HepG2 (cell line): ENCODE measurements at regions not wholly inside any gene's neighbourhood (a gene's known extent, or its start where the extent isn't known, plus 50 kb on each side); places are given as distances from the start of the nearest gene placed in this dataset.

Experiments used
- ATAC-seq: fragments of 200-7000 bp; cut with Tn5 transposase; 3 replicates; pipeline ENCODE4 v1.9.1; 2020; ENCODE audit warnings: mild to moderate bottlenecking, moderate library complexity
- BruUV-seq: library from RNA; stranded (reverse); fragments of 400-500 nt; replicated peaks from 2 replicates; lab custom pipeline; 2021; lab: Mats Ljungman, UMichigan
- CTCF ChIA-PET: fragments of 300-600 bp; formaldehyde crosslinking; extraction: SDS; loops from one replicate; lab custom pipeline; 2021; ENCODE audit warnings: low total read pairs, inconsistent platforms, low intra/inter-chr PET ratio; lab: Yijun Ruan, JAX
- POLR2A ChIA-PET: fragments of 350-600 bp; sonication (Branson Sonifier 250); formaldehyde crosslinking; loops from one replicate; lab custom pipeline; 2020; ENCODE audit warnings: antibody characterized with exemption, inconsistent platforms; lab: Yijun Ruan, JAX
- DNase-seq: peaks from one replicate; pipeline ENCODE4 v3.0.0-alpha.2; 2015; ENCODE audit warnings: low spot score
- FAIRE-seq: peaks from 3 replicates; lab custom pipeline; 2011; peaks lifted over from hg19 to GRCh38; lab: Jason Lieb, UNC
- H2AFZ ChIP-seq: one replicate; pipeline ENCODE4 v1.6.1; 2011; ENCODE audit warnings: low read length, inconsistent platforms
- H3K27ac ChIP-seq: fragments of 300-600 bp; 3 replicates; pipeline ENCODE4 v1.8.0; 2011; ENCODE audit warnings: mixed run types, mild to moderate bottlenecking, mixed read lengths, low read length, inconsistent platforms; ENCODE audit not compliant: insufficient read depth; ENCODE audit errors: extremely low read length
- H3K27me3 ChIP-seq, 2 experiments: fragments of 200-600 bp in 1 of 2; 2 replicates in 1 of 2; 3 replicates in 1 of 2; pipeline versions ENCODE4 v1.6.0 to v1.8.0; 2011; ENCODE audit warnings: low read length in 2 of 2, mild to moderate bottlenecking in 2 of 2, moderate library complexity in 2 of 2, inconsistent platforms in 1 of 2; ENCODE audit not compliant: insufficient read depth in 2 of 2, control insufficient read depth in 1 of 2
- H3K36me3 ChIP-seq, 2 experiments: fragments of 200-600 bp in 1 of 2; replicated peaks in 1 of 2; 2 replicates in 1 of 2; 3 replicates in 1 of 2; pipeline versions ENCODE4 v1.5.1 to v1.8.0; 2011; ENCODE audit warnings: low read length in 2 of 2, inconsistent platforms in 1 of 2; ENCODE audit not compliant: insufficient read depth in 2 of 2, control insufficient read depth in 1 of 2
- H3K4me1 ChIP-seq: 2 replicates; pipeline ENCODE4 v1.5.1; 2012; ENCODE audit warnings: low read length, inconsistent platforms; ENCODE audit not compliant: insufficient read depth
- H3K4me2 ChIP-seq: 2 replicates; pipeline ENCODE4 v1.6.0; 2011; ENCODE audit warnings: low read depth, low read length, inconsistent platforms
- H3K4me3 ChIP-seq, 3 experiments: fragments of 200-600 bp in 1 of 3; sonication (generic), shearing (Covaris generic) in 1 of 3; replicated peaks in 1 of 3; 2 replicates each; pipeline ENCODE4 v1.5.1; 2011 to 2016; ENCODE audit warnings: low read length in 3 of 3, inconsistent platforms in 2 of 3, low read depth in 2 of 3, mild to moderate bottlenecking in 2 of 3, control low read depth in 1 of 3, mixed read lengths in 1 of 3; ENCODE audit not compliant: insufficient read depth in 1 of 3
- H3K79me2 ChIP-seq: one replicate; pipeline ENCODE4 v1.6.1; 2011; ENCODE audit warnings: low read length, inconsistent platforms; ENCODE audit not compliant: insufficient read depth
- H3K9ac ChIP-seq: 2 replicates; pipeline ENCODE4 v1.6.0; 2011; ENCODE audit warnings: mild to moderate bottlenecking, low read depth, low read length, inconsistent platforms; ENCODE audit not compliant: insufficient read depth
- H3K9me3 ChIP-seq: 2 replicates; pipeline ENCODE4 v1.5.1; 2012; ENCODE audit warnings: mild to moderate bottlenecking, low read length
- H4K20me1 ChIP-seq: 2 replicates; pipeline ENCODE4 v1.6.0; 2011; ENCODE audit warnings: inconsistent platforms, mild to moderate bottlenecking, low read length, moderate library complexity; ENCODE audit not compliant: insufficient read depth
- JUND ChIP-seq: sonication (generic); formaldehyde crosslinking; IDR thresholded peaks from 2 replicates; pipeline ENCODE4 v1.8.0; 2022; ENCODE audit warnings: mild to moderate bottlenecking, missing genetic modification reagents
- ZBTB7A ChIP-seq: sonication (generic); formaldehyde crosslinking; IDR thresholded peaks from 2 replicates; pipeline ENCODE4 v1.8.0; 2022; ENCODE audit warnings: mild to moderate bottlenecking, missing genetic modification reagents
- ZFP36L1 ChIP-seq: sonication (generic); formaldehyde crosslinking; IDR thresholded peaks from 2 replicates; pipeline ENCODE4 v1.8.0; 2022; ENCODE audit warnings: mild to moderate bottlenecking, missing genetic modification reagents, moderate library complexity
- ZIK1 ChIP-seq: sonication (generic); formaldehyde crosslinking; IDR thresholded peaks from 2 replicates; pipeline ENCODE4 v1.5.0; 2020; ENCODE audit warnings: mild to moderate bottlenecking, low read depth, missing genetic modification reagents, borderline replicate concordance
- ZNF10 ChIP-seq: sonication (generic); formaldehyde crosslinking; IDR thresholded peaks from 2 replicates; pipeline ENCODE4 v1.4.0; 2020; ENCODE audit warnings: mild to moderate bottlenecking, low read depth, missing genetic modification reagents, borderline replicate concordance
- ZNF20 ChIP-seq: sonication (generic); formaldehyde crosslinking; IDR thresholded peaks from 2 replicates; pipeline ENCODE4 v1.4.0; 2020; ENCODE audit warnings: mild to moderate bottlenecking, moderate library complexity, missing genetic modification reagents
- ZNF232 ChIP-seq: sonication (generic); formaldehyde crosslinking; IDR thresholded peaks from 2 replicates; pipeline ENCODE4 v1.4.0; 2020; ENCODE audit warnings: missing genetic modification reagents, borderline replicate concordance
- ZNF619 ChIP-seq: sonication (generic); formaldehyde crosslinking; IDR thresholded peaks from 2 replicates; pipeline ENCODE4 v1.4.0; 2020; ENCODE audit warnings: mild to moderate bottlenecking, missing genetic modification reagents
- ZNF660 ChIP-seq: sonication (generic); formaldehyde crosslinking; IDR thresholded peaks from 2 replicates; pipeline ENCODE4 v1.5.1; 2020; ENCODE audit warnings: mild to moderate bottlenecking, low read depth, missing genetic modification reagents, borderline replicate concordance
- WGBS: methylation state at CpG from one replicate; pipeline ENCODE4 v1.1.6; 2017; ENCODE audit warnings: low lambda C conversion rate; 5-methylcytosine and 5-hydroxymethylcytosine counted together
- in situ Hi-C: cut with HindIII; loops from 2 replicates; pipeline ENCODE4 v1.10.0; 2017; ENCODE audit warnings: low pct_unique_long_range_greater_than_20kb; ENCODE audit not compliant: extremely low pct_ligation_motif_present
- intact Hi-C: fragments of 100-400 bp; cut with micrococcal nuclease; formaldehyde crosslinking; loops from one replicate; pipeline ENCODE4 v1.10.0; 2022; ENCODE audit not compliant: unreplicated experiment
- TF ChIP-seq, protein P1 (sequence below): sonication (generic); formaldehyde crosslinking; IDR thresholded peaks from 2 replicates; pipeline ENCODE4 v1.9.0; 2022; ENCODE audit warnings: low read depth, missing genetic modification reagents

DNA sequence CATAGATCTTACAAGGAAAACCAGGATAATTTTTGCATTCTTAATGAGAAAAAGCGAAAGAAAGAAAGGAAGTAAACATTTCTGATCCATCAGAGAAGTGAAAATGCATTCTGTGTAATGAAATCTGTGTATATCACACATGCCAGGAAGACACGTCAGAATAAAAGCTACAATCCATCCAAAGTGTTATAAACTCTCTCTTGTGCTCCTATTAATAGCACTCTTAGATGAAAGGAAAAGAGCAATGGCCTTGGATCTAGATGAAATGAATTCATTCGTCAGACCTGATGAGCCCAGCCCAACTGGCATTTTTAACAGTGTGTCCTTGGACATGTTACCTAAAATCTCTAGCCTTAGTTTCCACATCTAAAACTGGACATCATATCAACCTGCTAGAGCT, 885.5 kb downstream of the CDH11 start (continued):
- TF ChIP-seq, protein P1, sequence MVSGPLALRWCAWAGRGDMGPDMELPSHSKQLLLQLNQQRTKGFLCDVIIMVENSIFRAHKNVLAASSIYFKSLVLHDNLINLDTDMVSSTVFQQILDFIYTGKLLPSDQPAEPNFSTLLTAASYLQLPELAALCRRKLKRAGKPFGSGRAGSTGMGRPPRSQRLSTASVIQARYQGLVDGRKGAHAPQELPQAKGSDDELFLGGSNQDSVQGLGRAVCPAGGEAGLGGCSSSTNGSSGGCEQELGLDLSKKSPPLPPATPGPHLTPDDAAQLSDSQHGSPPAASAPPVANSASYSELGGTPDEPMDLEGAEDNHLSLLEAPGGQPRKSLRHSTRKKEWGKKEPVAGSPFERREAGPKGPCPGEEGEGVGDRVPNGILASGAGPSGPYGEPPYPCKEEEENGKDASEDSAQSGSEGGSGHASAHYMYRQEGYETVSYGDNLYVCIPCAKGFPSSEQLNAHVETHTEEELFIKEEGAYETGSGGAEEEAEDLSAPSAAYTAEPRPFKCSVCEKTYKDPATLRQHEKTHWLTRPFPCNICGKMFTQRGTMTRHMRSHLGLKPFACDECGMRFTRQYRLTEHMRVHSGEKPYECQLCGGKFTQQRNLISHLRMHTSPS, result no peak
- no peak for TF ChIP-seq ZNF20 (CRISPR knock-in tag)
- TF ChIP-seq ZFP36L1 (CRISPR knock-in tag), result no peak
- TF ChIP-seq ZBTB7A (CRISPR knock-in tag), result no peak

DNA sequence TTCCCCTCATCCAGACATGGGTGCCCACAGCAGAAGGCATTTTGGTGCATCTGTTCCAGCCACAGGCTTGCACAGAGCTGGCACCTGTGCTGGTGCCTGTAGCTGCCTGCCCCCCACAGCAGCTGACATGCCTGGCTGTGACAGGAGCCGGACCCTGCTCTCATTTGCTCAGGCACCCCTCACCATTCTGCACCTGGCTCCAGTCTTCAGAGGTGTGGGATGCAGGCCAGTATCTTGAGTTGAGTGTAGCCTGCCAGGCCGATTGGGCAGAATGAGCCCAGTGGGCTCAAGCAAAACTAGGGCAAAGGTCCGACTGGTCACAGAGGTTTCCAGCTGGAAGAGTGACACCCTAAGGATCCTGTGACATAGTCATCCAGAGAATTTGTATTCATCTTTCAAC, 887.7 kb downstream of the CDH11 start:
- Histone ChIP-seq H3K4me2 (no peak overlapping the region), H2AFZ (no peak overlapping the region), H3K36me3 (no peaks in the 10 kb centered on the region), H3K9me3 (peaks cover 27% of the 10 kb centered on the region), H3K79me2 (no peaks in the 10 kb centered on the region), H3K4me3 (no peak overlapping the region), H3K4me1 (no peaks in the 10 kb centered on the region), H3K27ac (no peak overlapping the region), H4K20me1 (no peaks in the 10 kb centered on the region), H3K27me3 (no peaks in the 10 kb centered on the region), H3K9ac (no peak overlapping the region)
- TF ChIP-seq JUND (CRISPR knock-in tag), result no peak
- TF ChIP-seq ZIK1 (CRISPR knock-in tag), result no peak
- no peak for TF ChIP-seq ZNF10 (CRISPR knock-in tag)
- TF ChIP-seq ZNF660 (CRISPR knock-in tag), result no peak
- TF ChIP-seq ZNF232 (CRISPR knock-in tag), result no peak
- TF ChIP-seq ZNF619, result no peak
- FAIRE-seq (no peak), ATAC-seq (no peak), DNase-seq (no peak)
- in situ Hi-C loops (no loop called here), intact Hi-C loops (no loop called here)
- WGBS, result 0% methylated on average over 1 of the region's 3 CpGs
- ChIA-PET POLR2A (no interaction called here), CTCF (no interaction called here)
- no TSS peak for BruUV-seq
